LNCaP clone FGC (cell line): ENCODE measurements at regions not wholly inside any gene's neighbourhood (a gene's known extent, or its start where the extent isn't known, plus 50 kb on each side); places are given as distances from the start of the nearest gene placed in this dataset.

Source experiments
- DNase-seq: peaks from one replicate; pipeline ENCODE4 v3.0.0-alpha.2; 2011; ENCODE audit warnings: low read depth
- H3K4me3 ChIP-seq: 2 replicates; pipeline ENCODE4 v1.5.1; 2011; ENCODE audit warnings: mild to moderate bottlenecking, low read depth, low read length, control low read depth
- TF ChIP-seq, protein P1 (sequence below): IDR thresholded peaks from 2 replicates; pipeline ENCODE4 v1.5.1; 2012; ENCODE audit warnings: mild to moderate bottlenecking; ENCODE audit not compliant: control insufficient read depth, insufficient read depth; ENCODE audit errors: extremely low read depth

- no peak for DNase-seq
- no peak overlapping the region for H3K4me3 ChIP-seq
- TF ChIP-seq, protein P1, sequence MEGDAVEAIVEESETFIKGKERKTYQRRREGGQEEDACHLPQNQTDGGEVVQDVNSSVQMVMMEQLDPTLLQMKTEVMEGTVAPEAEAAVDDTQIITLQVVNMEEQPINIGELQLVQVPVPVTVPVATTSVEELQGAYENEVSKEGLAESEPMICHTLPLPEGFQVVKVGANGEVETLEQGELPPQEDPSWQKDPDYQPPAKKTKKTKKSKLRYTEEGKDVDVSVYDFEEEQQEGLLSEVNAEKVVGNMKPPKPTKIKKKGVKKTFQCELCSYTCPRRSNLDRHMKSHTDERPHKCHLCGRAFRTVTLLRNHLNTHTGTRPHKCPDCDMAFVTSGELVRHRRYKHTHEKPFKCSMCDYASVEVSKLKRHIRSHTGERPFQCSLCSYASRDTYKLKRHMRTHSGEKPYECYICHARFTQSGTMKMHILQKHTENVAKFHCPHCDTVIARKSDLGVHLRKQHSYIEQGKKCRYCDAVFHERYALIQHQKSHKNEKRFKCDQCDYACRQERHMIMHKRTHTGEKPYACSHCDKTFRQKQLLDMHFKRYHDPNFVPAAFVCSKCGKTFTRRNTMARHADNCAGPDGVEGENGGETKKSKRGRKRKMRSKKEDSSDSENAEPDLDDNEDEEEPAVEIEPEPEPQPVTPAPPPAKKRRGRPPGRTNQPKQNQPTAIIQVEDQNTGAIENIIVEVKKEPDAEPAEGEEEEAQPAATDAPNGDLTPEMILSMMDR, result no peak
Measured at GRCh38 chrX:39725114-39725513, 372.6 kb downstream of the BCOR start.

- H3K4me3 ChIP-seq, result no peak overlapping the region
- TF ChIP-seq, protein P1, result no peak
- no peak for DNase-seq
Measured at GRCh38 chrX:39725928-39726619, 371.7 kb downstream of the BCOR start.

GRCh38 chrX:39726771-39727170 lies 371.0 kb downstream of the BCOR start:
- no peak for DNase-seq
- TF ChIP-seq, protein P1, result no peak
- no peak overlapping the region for H3K4me3 ChIP-seq

DNA sequence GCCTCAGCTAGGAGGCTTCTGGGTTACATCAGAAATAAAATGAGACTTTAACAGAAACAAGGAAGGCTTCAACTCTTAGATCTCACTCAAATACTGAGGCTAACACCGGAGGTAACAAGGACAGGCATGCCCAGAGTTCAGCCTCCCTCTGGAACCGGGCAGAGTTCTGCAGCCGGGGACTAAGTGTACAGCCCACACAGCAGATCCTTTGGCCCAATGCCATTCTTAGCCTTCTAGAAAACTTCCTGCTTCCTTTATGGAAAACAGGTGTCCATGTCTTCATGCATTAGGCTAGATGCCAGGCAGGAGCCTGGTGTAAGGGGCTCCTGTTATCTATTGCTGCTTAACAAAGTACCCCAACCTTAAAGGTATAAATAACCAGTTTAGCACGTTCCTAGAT lies 369.7 kb downstream of the BCOR start:
- DNase-seq, result no peak
- TF ChIP-seq, protein P1, result no peak
- H3K4me3 ChIP-seq, result no peak overlapping the region

GRCh38 chrX:39728852-39729598 lies 368.7 kb downstream of the BCOR start:
- DNase-seq, result no peak
- TF ChIP-seq, protein P1, result no peak
- no peak overlapping the region for H3K4me3 ChIP-seq

DNA sequence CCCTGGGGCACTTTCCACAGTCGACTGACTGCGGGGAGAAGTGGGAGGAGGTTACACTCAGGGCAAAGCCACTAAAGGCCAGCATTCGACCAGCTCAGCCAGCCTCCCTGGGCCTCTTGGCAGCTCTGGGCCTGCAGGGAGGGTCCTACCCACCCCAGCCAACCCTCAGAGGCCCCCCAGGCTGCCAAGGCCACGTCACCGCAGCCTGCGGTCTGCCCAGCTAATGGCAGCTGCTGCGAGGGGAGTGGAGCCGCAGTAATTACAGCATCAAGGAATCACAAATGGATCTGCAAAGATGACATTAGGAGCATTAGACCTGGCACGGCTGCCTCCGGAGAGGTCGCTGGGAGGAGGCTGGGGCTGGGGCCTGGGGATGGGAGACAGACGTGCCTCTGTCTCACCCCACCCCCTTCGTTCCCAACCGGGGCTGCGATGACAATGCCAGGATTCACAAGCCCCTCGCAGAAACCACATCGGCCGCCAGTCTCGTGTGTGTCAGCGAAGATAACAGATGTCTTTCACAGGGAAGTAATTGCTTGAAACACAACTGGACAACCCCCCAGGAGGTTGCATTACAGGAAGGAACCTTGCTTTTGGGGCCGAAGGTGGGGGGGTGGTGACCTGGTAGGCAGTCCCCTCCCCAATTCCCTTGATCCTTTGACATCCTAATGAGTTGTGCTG lies 367.6 kb downstream of the BCOR start:
- no peak overlapping the region for H3K4me3 ChIP-seq
- TF ChIP-seq, protein P1, result no peak
- DNase-seq, result no peak
